HCT116 (cell line): ENCODE measurements at regions not wholly inside any gene's neighbourhood (a gene's known extent, or its start where the extent isn't known, plus 50 kb on each side); places are given as distances from the start of the nearest gene placed in this dataset.

Experiments used
- ATAC-seq: fragments of 200-7000 bp; cut with Tn5 transposase; 2 replicates; pipeline ENCODE4 v1.9.1; 2020; ENCODE audit warnings: mild to moderate bottlenecking, moderate library complexity
- BruUV-seq: library from RNA; stranded (reverse); fragments of 400-500 nt; replicated peaks from 2 replicates; lab custom pipeline; 2021; lab: Mats Ljungman, UMichigan
- CTCF ChIA-PET: fragments of 300-600 bp; sonication (Branson Sonifier 250); formaldehyde crosslinking; loops from one replicate; lab custom pipeline; 2021; ENCODE audit warnings: antibody characterized with exemption; lab: Charles Lee
- POLR2A ChIA-PET: fragments of 300-600, 350-600 bp; sonication (Branson Sonifier 250); formaldehyde crosslinking; loops from one replicate; lab custom pipeline; 2021; ENCODE audit warnings: antibody characterized with exemption; lab: Charles Lee
- RAD21 ChIA-PET, 2 experiments: fragments of 300-600 bp; sonication (Branson Sonifier 250); formaldehyde crosslinking; loops; one replicate each; lab custom pipeline; 2023; ENCODE audit warnings: low total read pairs in 2 of 2; ENCODE audit not compliant: uncharacterized antibody in 2 of 2, unreplicated experiment in 2 of 2, low non-redundant PET in 1 of 2; lab: Charles Lee
- DNase-seq: peaks from one replicate; pipeline ENCODE4 v3.0.0-alpha.2; 2010; ENCODE audit warnings: low read depth, low spot score
- H2AFZ ChIP-seq: fragments of 200-600 bp; shearing (Covaris generic), sonication (generic); 2 replicates; pipeline ENCODE4 v1.6.1; 2017; ENCODE audit warnings: low read depth, mixed run types, mixed read lengths, antibody characterized with exemption, low read length; ENCODE audit not compliant: poor library complexity, severe bottlenecking
- H3K27ac ChIP-seq: 2 replicates; pipeline ENCODE4 v1.5.1; 2012; ENCODE audit warnings: low read depth, low read length
- H3K27me3 ChIP-seq: fragments of 200-600 bp; sonication (generic); 2 replicates; pipeline ENCODE4 v1.6.1; 2016; ENCODE audit warnings: mixed run types, low read length, mixed read lengths; ENCODE audit not compliant: insufficient read depth
- H3K36me3 ChIP-seq, 2 experiments: fragments of 200-500 bp in 1 of 2; fragments of 200-600 bp in 1 of 2; sonication (Bioruptor generic) in 1 of 2; sonication (generic) in 1 of 2; 2 replicates each; pipeline versions ENCODE4 v1.5.1 to v1.6.1; 2014 to 2016; ENCODE audit warnings: low read length in 2 of 2, inconsistent platforms in 1 of 2, mixed read lengths in 1 of 2, mixed run types in 1 of 2; ENCODE audit not compliant: insufficient read depth in 2 of 2, control insufficient read depth in 1 of 2
- H3K4me1 ChIP-seq, 2 experiments: fragments of 200-600 bp in 1 of 2; sonication (generic) in 1 of 2; 2 replicates each; pipeline versions ENCODE4 v1.5.1 to v1.6.1; 2012 to 2017; ENCODE audit warnings: low read length in 2 of 2, inconsistent platforms in 1 of 2, mild to moderate bottlenecking in 1 of 2, mixed read lengths in 1 of 2, mixed run types in 1 of 2, moderate library complexity in 1 of 2; ENCODE audit not compliant: insufficient read depth in 2 of 2, control insufficient read depth in 1 of 2
- H3K4me2 ChIP-seq: fragments of 200-600 bp; sonication (generic); 2 replicates; pipeline ENCODE4 v1.6.1; 2017; ENCODE audit warnings: mixed run types, low read length, mixed read lengths
- H3K4me3 ChIP-seq, 2 experiments: fragments of 200-600 bp in 1 of 2; sonication (generic) in 1 of 2; replicated peaks in 1 of 2; 2 replicates each; pipeline ENCODE4 v1.5.1; 2011 to 2016; ENCODE audit warnings: low read length in 2 of 2, control low read depth in 1 of 2, low read depth in 1 of 2, mild to moderate bottlenecking in 1 of 2, mixed read lengths in 1 of 2, mixed run types in 1 of 2
- H3K79me2 ChIP-seq: fragments of 200-600 bp; sonication (generic); 2 replicates; pipeline ENCODE4 v1.6.1; 2017; ENCODE audit warnings: mild to moderate bottlenecking, mixed run types, low read length, moderate library complexity, mixed read lengths; ENCODE audit not compliant: insufficient read depth
- H3K9ac ChIP-seq: fragments of 200-600 bp; sonication (generic); 2 replicates; pipeline ENCODE4 v1.6.1; 2016; ENCODE audit warnings: low read length, mixed read lengths
- H3K9me2 ChIP-seq: fragments of 200-600 bp; sonication (generic), shearing (Covaris generic); 2 replicates; pipeline ENCODE4 v1.6.1; 2017; ENCODE audit warnings: mixed run types, mild to moderate bottlenecking, moderate library complexity; ENCODE audit not compliant: insufficient read depth
- H3K9me3 ChIP-seq, 2 experiments: fragments of 200-500 bp in 1 of 2; fragments of 200-600 bp in 1 of 2; sonication (Bioruptor generic) in 1 of 2; sonication (generic) in 1 of 2; 2 replicates each; pipeline ENCODE4 v1.6.1; 2014 to 2017; ENCODE audit warnings: low read length in 2 of 2, mixed read lengths in 2 of 2, inconsistent platforms in 1 of 2, low read depth in 1 of 2, mild to moderate bottlenecking in 1 of 2, mixed run types in 1 of 2, moderate library complexity in 1 of 2; ENCODE audit not compliant: control insufficient read depth in 1 of 2, insufficient read depth in 1 of 2
- H4K20me1 ChIP-seq: fragments of 200-600 bp; sonication (generic), shearing (Covaris generic); 2 replicates; pipeline ENCODE4 v1.6.1; 2017; ENCODE audit warnings: mixed run types, mild to moderate bottlenecking, moderate library complexity; ENCODE audit not compliant: insufficient read depth
- ATF3 ChIP-seq: IDR thresholded peaks from 2 replicates; pipeline ENCODE4 v1.6.1; 2012
- CBX3 ChIP-seq: IDR thresholded peaks from 2 replicates; pipeline ENCODE4 v1.6.1; 2012; ENCODE audit warnings: low read depth
- CEBPB ChIP-seq: IDR thresholded peaks from 2 replicates; pipeline ENCODE4 v1.6.1; 2012; ENCODE audit warnings: low read depth
- CTCF ChIP-seq, 3 experiments: fragments of 200-600 bp in 1 of 3; sonication (generic) in 1 of 3; IDR thresholded peaks in 2 of 3; conservative IDR thresholded peaks in 1 of 3; 2 replicates each; pipeline ENCODE4 v1.5.1; 2012 to 2017; ENCODE audit warnings: low read depth in 2 of 3, low read length in 2 of 3, antibody characterized with exemption in 1 of 3, borderline replicate concordance in 1 of 3, control low read depth in 1 of 3, mild to moderate bottlenecking in 1 of 3, mixed read lengths in 1 of 3, mixed run types in 1 of 3, moderate library complexity in 1 of 3; ENCODE audit not compliant: insufficient read depth in 1 of 3
- EGR1 ChIP-seq: IDR thresholded peaks from 2 replicates; pipeline ENCODE4 v1.6.1; 2012; ENCODE audit warnings: low read depth
- ELF1 ChIP-seq: IDR thresholded peaks from 2 replicates; pipeline ENCODE4 v1.6.1; 2012; ENCODE audit warnings: low read depth, borderline replicate concordance
- EZH2 ChIP-seq: fragments of 200-600 bp; sonication (generic); IDR thresholded peaks from 2 replicates; pipeline ENCODE4 v1.6.1; 2017; ENCODE audit warnings: antibody characterized with exemption, mixed run types
- EZH2phosphoT487 ChIP-seq: fragments of 200-600 bp; IDR thresholded peaks from 2 replicates; pipeline ENCODE4 v1.6.1; 2018; ENCODE audit warnings: antibody characterized with exemption, borderline replicate concordance
- FOSL1 ChIP-seq: IDR thresholded peaks from 2 replicates; pipeline ENCODE4 v1.6.1; 2012; ENCODE audit warnings: low read depth
- JUND ChIP-seq: IDR thresholded peaks from 2 replicates; pipeline ENCODE4 v1.6.1; 2012
- POLR2A ChIP-seq: IDR thresholded peaks from 2 replicates; pipeline ENCODE4 v1.7.0; 2011; ENCODE audit warnings: borderline replicate concordance; ENCODE audit not compliant: insufficient read depth, insufficient read length; ENCODE audit errors: extremely low read depth
- POLR2AphosphoS5 ChIP-seq: IDR thresholded peaks from 2 replicates; pipeline ENCODE4 v1.6.1; 2011; ENCODE audit warnings: mild to moderate bottlenecking, low read depth, low read length, moderate library complexity
- RAD21 ChIP-seq: IDR thresholded peaks from 2 replicates; pipeline ENCODE4 v1.6.1; 2012; ENCODE audit warnings: low read depth, mild to moderate bottlenecking
- REST ChIP-seq: IDR thresholded peaks from 2 replicates; pipeline ENCODE4 v1.6.1; 2012; ENCODE audit warnings: low read depth
- SIN3A ChIP-seq: IDR thresholded peaks from 2 replicates; pipeline ENCODE4 v1.6.1; 2012; ENCODE audit warnings: low read depth
- SP1 ChIP-seq: IDR thresholded peaks from 2 replicates; pipeline ENCODE4 v1.6.1; 2012; ENCODE audit warnings: low read depth
- YY1 ChIP-seq: IDR thresholded peaks from 2 replicates; pipeline ENCODE4 v1.6.1; 2011; ENCODE audit warnings: low read length, low read depth, moderate library complexity, mild to moderate bottlenecking; ENCODE audit not compliant: insufficient replicate concordance; ENCODE audit errors: extremely low read depth
- ZBTB33 ChIP-seq: IDR thresholded peaks from 2 replicates; pipeline ENCODE4 v1.6.1; 2011; ENCODE audit warnings: mild to moderate bottlenecking, low read length, moderate library complexity; ENCODE audit not compliant: insufficient replicate concordance; ENCODE audit errors: extremely low read depth
- intact Hi-C: fragments of 100-400 bp; cut with micrococcal nuclease; formaldehyde crosslinking; loops from 2 replicates; pipeline ENCODE4 v1.10.0; 2022
- TF ChIP-seq, protein P1 (sequence below): IDR thresholded peaks from 2 replicates; pipeline ENCODE4 v1.6.1; 2012

GRCh38 chr3:182212479-182213076 is 500.9 kb downstream of the SOX2 start:
- Histone ChIP-seq H3K9me2 (no peaks in the 10 kb centered on the region), H3K27ac (peak overlapping the region; percentile 9; the same call in 1 of the 2 replicates), H3K4me2 (peak overlapping the region; percentile 58), H3K9me3 (no peaks in the 10 kb centered on the region), H3K79me2 (no peaks in the 10 kb centered on the region), H3K4me1 (peaks cover 19 to 23% of the 10 kb centered on the region in 2 experiments), H4K20me1 (no peaks in the 10 kb centered on the region), H3K4me3 (no peak overlapping the region), H3K27me3 (no peaks in the 10 kb centered on the region), H2AFZ (peak overlapping the region; percentile 4), H3K36me3 (no peaks in the 10 kb centered on the region), H3K9ac (no peak overlapping the region)
- ATAC-seq = peak; percentile 94
- no TSS peak for BruUV-seq
- DNase-seq = peak; percentile 98
- intact Hi-C loops = no loop called here
- ChIA-PET CTCF (interaction anchor here (1.0 kb wide), 1 partner anchor 511 kb away, joined by 5 read pairs; no protein-coding TSS in a partner anchor), POLR2A (interaction anchor here (1.1 kb wide), 1 partner anchor 18 kb away, joined by 3 read pairs; no protein-coding TSS in a partner anchor), RAD21 (interaction anchor here in 1 of 2 experiments (1.0 kb wide), 1 partner anchor 264 kb away, joined by 3 read pairs; no protein-coding TSS in a partner anchor)
- TF ChIP-seq CBX3 (peak; percentile 89), EZH2phosphoT487 (no peak), JUND (peak; percentile 99), RAD21 (peak; percentile 40; the same call in 1 of the 2 replicates), EZH2 (no peak), FOSL1 (peak; percentile 100), CTCF (IDR thresholded peaks at IDR 0.05 in 2 of 3, conservative IDR thresholded peaks at IDR 0.05 in 1 of 3; ENCODE audit: borderline replicate concordance in 1 of 3, insufficient read depth in 1 of 3, low read depth in 2 of 3, low read length in 2 of 3) (no peak), REST (no peak), YY1 (peak; percentile 63), POLR2A (no peak), POLR2AphosphoS5 (peak; percentile 74), SIN3A (peak; percentile 83), EGR1 (0 out of 2 replicates have a peak, but pooled peaks have one; percentile 37), CEBPB (peak; percentile 99), ELF1 (no peak), ZBTB33 (peak; percentile 41), ATF3 (peak; percentile 51; the same call in 1 of the 2 replicates), SP1 (peak; percentile 96)
- TF ChIP-seq, protein P1, sequence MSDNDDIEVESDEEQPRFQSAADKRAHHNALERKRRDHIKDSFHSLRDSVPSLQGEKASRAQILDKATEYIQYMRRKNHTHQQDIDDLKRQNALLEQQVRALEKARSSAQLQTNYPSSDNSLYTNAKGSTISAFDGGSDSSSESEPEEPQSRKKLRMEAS = peak; percentile 48; the same call in 1 of the 2 replicates
